ENCODE measurements at regions not wholly inside any gene's neighbourhood (a gene's known extent, or its start where the extent isn't known, plus 50 kb on each side); places are given as distances from the start of the nearest gene placed in this dataset.

DNA sequence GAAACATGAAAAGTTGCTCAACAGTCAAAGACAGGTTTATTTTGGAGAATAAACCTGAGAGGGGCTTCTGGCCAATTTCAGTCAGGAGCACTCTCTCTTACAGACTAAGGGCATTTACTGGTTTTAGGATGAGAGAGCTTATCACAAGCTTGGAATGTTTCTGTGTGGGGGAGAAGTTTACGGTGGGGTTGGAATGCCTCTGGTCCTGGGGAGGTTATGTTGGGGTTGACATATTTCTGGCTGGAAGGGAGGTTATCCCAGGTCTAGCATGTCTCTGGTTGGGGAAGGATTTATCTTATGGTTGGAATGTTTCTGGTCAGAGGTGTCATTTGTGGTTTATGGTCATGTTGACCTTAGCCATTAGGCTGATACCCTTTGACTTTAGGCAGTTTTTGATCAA is 1867.3 kb downstream of the EFNA5 start:
- TF ChIP-seq TCF12 (IDR thresholded peaks at IDR 0.05; ENCODE audit: low read depth) (no peak), ZBTB7A (IDR thresholded peaks at IDR 0.05; ENCODE audit: low read depth) (no peak), YY1 (IDR thresholded peaks at IDR 0.05; ENCODE audit: low read depth) (no peak)
